GM19023 (cell line): ENCODE measurements at regions not wholly inside any gene's neighbourhood (a gene's known extent, or its start where the extent isn't known, plus 50 kb on each side); places are given as distances from the start of the nearest gene placed in this dataset.

Experiments
- ATAC-seq: cut with Tn5 transposase; IDR thresholded peaks from one replicate; pipeline ENCODE4 v1.9.1; 2021; ENCODE audit warnings: mild to moderate bottlenecking, moderate library complexity; ENCODE audit not compliant: unreplicated experiment

GRCh38 chr14:66099931-66100330 lies 386.2 kb upstream of the CCDC196 start:
- ATAC-seq: peak; percentile 60

- ATAC-seq: no peak
Measured at GRCh38 chr14:66101662-66102061, 384.5 kb upstream of the CCDC196 start.

GRCh38 chr14:66104486-66104885 lies 381.7 kb upstream of the CCDC196 start:
- ATAC-seq: no peak

- ATAC-seq: no peak
Measured at GRCh38 chr14:66105815-66106214, 380.4 kb upstream of the CCDC196 start.

GRCh38 chr14:66109426-66109825 lies 376.7 kb upstream of the CCDC196 start:
- ATAC-seq: no peak

- ATAC-seq: no peak
Measured at GRCh38 chr14:66111891-66112290, 374.3 kb upstream of the CCDC196 start.

GRCh38 chr14:66114071-66114470 lies 372.1 kb upstream of the CCDC196 start:
- no peak for ATAC-seq

GRCh38 chr14:66115740-66116502 lies 370.2 kb upstream of the CCDC196 start:
- no peak for ATAC-seq

GRCh38 chr14:66116732-66117131 lies 369.4 kb upstream of the CCDC196 start:
- ATAC-seq: no peak

- no peak for ATAC-seq
Measured at GRCh38 chr14:66117600-66117999, 368.6 kb upstream of the CCDC196 start.

- no peak for ATAC-seq
Measured at GRCh38 chr14:66119606-66120231, 366.5 kb upstream of the CCDC196 start.

GRCh38 chr14:66120402-66120801 lies 365.8 kb upstream of the CCDC196 start:
- no peak for ATAC-seq

- no peak for ATAC-seq
Measured at GRCh38 chr14:66121859-66122258, 364.3 kb upstream of the CCDC196 start.

GRCh38 chr14:66129224-66129623 lies 356.9 kb upstream of the CCDC196 start:
- no peak for ATAC-seq

GRCh38 chr14:66131111-66131510 lies 355.1 kb upstream of the CCDC196 start:
- no peak for ATAC-seq

GRCh38 chr14:66133666-66134065 lies 352.5 kb upstream of the CCDC196 start:
- no peak for ATAC-seq

- ATAC-seq: no peak
Measured at GRCh38 chr14:66135831-66136230, 350.3 kb upstream of the CCDC196 start.

- ATAC-seq: no peak
Measured at GRCh38 chr14:66137081-66137480, 349.1 kb upstream of the CCDC196 start.

GRCh38 chr14:66139432-66139831 lies 346.7 kb upstream of the CCDC196 start:
- ATAC-seq: no peak

- no peak for ATAC-seq
Measured at GRCh38 chr14:66140213-66140918, 345.8 kb upstream of the CCDC196 start.

- ATAC-seq: no peak
Measured at GRCh38 chr14:66140963-66141362, 345.2 kb upstream of the CCDC196 start.

GRCh38 chr14:66141733-66142132 lies 344.4 kb upstream of the CCDC196 start:
- no peak for ATAC-seq
